HL-60 (cell line): ENCODE measurements at regions not wholly inside any gene's neighbourhood (a gene's known extent, or its start where the extent isn't known, plus 50 kb on each side); places are given as distances from the start of the nearest gene placed in this dataset.

ENCODE experiments used
- DNase-seq, 2 experiments: peaks; one replicate each; pipeline ENCODE4 v3.0.0-alpha.2; 2010 to 2020; ENCODE audit warnings: low read depth in 1 of 2, low spot score in 1 of 2
- H3K27ac ChIP-seq: fragments of 250-450 bp; sonication (Bioruptor Pico); replicated peaks from 2 replicates; pipeline ENCODE4 v1.5.1; 2020; ENCODE audit warnings: mild to moderate bottlenecking, moderate library complexity
- H3K27me3 ChIP-seq: fragments of 250-450 bp; sonication (Bioruptor Pico); 2 replicates; pipeline ENCODE4 v1.5.1; 2021; ENCODE audit warnings: mild to moderate bottlenecking, moderate library complexity; ENCODE audit not compliant: insufficient read depth, poor library complexity, severe bottlenecking
- H3K4me3 ChIP-seq: replicated peaks from 2 replicates; pipeline ENCODE4 v1.5.1; 2011; ENCODE audit warnings: mild to moderate bottlenecking, control low read depth, low read length; ENCODE audit not compliant: insufficient read depth
- CTCF ChIP-seq: IDR thresholded peaks from one replicate; pipeline ENCODE4 v1.5.1; 2011; ENCODE audit warnings: low read length, control low read depth, inconsistent platforms; ENCODE audit not compliant: insufficient read depth
- GABPA ChIP-seq: IDR thresholded peaks from 2 replicates; pipeline ENCODE4 v1.6.1; 2012; ENCODE audit warnings: low read depth
- POLR2AphosphoS5 ChIP-seq: IDR thresholded peaks from 2 replicates; pipeline ENCODE4 v1.6.1; 2012; ENCODE audit warnings: low read depth
- SPI1 ChIP-seq: IDR thresholded peaks from 2 replicates; pipeline ENCODE4 v1.6.1; 2012; ENCODE audit warnings: low read depth, mild to moderate bottlenecking, borderline replicate concordance
- TF ChIP-seq, protein P1 (sequence below): IDR thresholded peaks from 2 replicates; pipeline ENCODE4 v1.6.1; 2012; ENCODE audit warnings: low read depth; ENCODE audit not compliant: insufficient replicate concordance

- TF ChIP-seq POLR2AphosphoS5 (no peak), CTCF (no peak), GABPA (no peak), SPI1 (no peak)
- TF ChIP-seq, protein P1, sequence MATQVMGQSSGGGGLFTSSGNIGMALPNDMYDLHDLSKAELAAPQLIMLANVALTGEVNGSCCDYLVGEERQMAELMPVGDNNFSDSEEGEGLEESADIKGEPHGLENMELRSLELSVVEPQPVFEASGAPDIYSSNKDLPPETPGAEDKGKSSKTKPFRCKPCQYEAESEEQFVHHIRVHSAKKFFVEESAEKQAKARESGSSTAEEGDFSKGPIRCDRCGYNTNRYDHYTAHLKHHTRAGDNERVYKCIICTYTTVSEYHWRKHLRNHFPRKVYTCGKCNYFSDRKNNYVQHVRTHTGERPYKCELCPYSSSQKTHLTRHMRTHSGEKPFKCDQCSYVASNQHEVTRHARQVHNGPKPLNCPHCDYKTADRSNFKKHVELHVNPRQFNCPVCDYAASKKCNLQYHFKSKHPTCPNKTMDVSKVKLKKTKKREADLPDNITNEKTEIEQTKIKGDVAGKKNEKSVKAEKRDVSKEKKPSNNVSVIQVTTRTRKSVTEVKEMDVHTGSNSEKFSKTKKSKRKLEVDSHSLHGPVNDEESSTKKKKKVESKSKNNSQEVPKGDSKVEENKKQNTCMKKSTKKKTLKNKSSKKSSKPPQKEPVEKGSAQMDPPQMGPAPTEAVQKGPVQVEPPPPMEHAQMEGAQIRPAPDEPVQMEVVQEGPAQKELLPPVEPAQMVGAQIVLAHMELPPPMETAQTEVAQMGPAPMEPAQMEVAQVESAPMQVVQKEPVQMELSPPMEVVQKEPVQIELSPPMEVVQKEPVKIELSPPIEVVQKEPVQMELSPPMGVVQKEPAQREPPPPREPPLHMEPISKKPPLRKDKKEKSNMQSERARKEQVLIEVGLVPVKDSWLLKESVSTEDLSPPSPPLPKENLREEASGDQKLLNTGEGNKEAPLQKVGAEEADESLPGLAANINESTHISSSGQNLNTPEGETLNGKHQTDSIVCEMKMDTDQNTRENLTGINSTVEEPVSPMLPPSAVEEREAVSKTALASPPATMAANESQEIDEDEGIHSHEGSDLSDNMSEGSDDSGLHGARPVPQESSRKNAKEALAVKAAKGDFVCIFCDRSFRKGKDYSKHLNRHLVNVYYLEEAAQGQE = no peak
- H3K27me3 ChIP-seq = peaks cover 21% of the 10 kb centered on the region
- no peak overlapping the region for H3K27ac ChIP-seq
- DNase-seq = no peak
- H3K4me3 ChIP-seq = peak overlapping the region; percentile 9; the same call in 1 of the 2 replicates
Observed at GRCh38 chr15:29570121-29570947, 251.9 kb downstream of the TJP1 start.

DNA sequence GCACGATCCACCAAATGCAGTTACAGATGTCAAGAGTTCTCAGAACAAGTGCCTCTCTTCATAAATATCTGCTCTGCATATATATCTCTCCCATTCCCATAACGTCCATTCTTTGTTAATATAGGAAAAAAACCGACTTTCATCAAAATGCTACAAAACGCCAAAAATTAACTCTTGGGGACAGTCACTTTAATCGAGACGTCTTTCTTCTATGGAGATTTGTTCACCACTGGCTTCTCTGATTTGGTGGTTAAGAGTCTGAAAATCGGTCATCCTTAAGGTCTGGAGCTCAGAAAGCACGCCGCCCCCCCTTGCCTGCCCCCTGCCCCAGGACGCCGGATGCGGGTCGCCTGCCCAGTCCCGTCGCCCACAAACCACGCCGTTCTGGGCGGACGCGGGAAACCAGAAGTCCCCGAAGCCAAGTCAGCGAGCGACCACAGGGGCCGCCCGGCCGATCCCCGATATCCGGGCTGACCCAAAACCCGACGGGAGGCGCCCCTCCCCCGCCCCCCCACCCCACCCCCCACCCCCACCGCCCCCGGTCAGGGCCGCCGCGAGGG lies 252.7 kb downstream of the TJP1 start:
- DNase-seq = no peak
- H3K4me3 ChIP-seq = no peak overlapping the region
- no peak overlapping the region for H3K27ac ChIP-seq
- peaks cover 21% of the 10 kb centered on the region for H3K27me3 ChIP-seq
- no peak for TF ChIP-seq POLR2AphosphoS5
- no peak for TF ChIP-seq SPI1
- no peak for TF ChIP-seq CTCF
- TF ChIP-seq, protein P1 = no peak
- no peak for TF ChIP-seq GABPA

DNA sequence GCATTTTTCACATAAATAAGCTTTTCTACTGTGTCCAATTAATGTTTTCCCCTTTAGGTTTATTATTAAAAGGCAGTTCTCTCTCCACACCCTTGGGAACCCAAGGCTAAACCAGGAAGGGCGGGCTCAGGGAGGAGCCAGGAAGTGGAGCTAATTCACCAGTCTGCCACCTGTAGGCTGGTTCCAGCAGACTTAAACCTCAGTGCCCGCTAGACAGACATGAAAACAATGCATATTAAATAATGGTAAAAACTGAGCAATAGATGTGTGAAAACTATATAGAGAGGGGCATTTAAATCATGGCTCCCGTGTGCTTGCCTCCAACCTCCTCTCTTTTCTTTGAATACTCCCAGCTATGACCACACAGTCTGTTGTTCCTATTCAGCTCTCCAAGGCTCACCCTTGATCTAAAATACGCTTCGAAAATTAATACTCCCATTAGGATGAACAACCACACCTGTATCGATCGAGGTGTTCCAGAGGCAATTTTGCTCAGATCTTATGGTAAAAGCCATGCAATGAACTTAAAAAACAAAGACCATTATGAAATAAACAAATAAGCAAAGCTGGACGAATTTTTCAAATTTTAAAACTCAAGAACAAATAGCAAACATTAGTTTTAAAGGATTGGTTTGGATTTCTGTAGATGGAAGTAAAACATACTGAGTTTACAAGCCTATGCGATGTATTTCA lies 253.3 kb downstream of the TJP1 start:
- Histone ChIP-seq H3K4me3 (no peak overlapping the region), H3K27me3 (peaks cover 21% of the 10 kb centered on the region), H3K27ac (no peak overlapping the region)
- TF ChIP-seq CTCF = no peak
- TF ChIP-seq POLR2AphosphoS5 = no peak
- TF ChIP-seq GABPA = no peak
- TF ChIP-seq, protein P1 = no peak
- peak in 1 of 2 experiments; percentile 4 for DNase-seq
